ENCODE measurements at regions not wholly inside any gene's neighbourhood (a gene's known extent, or its start where the extent isn't known, plus 50 kb on each side); places are given as distances from the start of the nearest gene placed in this dataset.

DNA sequence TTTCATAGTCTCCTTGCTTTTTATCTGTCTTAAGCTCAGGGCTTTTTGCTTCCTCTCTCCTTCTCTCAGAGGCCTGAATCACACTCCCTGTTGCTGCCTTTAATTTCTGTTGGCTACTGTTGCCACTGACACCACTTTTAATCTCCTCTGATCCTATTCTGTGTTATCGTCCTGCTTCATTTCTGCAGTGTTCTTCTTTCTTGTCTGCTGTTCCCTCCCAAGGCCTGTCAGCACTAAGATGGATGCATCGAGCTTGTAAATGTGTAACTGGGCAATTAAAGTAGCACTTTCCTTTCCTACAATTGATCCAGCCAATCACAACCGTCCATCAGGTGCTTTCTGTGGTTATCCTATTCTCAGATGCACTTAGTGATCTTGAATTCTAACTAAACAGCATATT, 71.3 kb upstream of the VEPH1 start:
- DNase-seq: no peak

DNA sequence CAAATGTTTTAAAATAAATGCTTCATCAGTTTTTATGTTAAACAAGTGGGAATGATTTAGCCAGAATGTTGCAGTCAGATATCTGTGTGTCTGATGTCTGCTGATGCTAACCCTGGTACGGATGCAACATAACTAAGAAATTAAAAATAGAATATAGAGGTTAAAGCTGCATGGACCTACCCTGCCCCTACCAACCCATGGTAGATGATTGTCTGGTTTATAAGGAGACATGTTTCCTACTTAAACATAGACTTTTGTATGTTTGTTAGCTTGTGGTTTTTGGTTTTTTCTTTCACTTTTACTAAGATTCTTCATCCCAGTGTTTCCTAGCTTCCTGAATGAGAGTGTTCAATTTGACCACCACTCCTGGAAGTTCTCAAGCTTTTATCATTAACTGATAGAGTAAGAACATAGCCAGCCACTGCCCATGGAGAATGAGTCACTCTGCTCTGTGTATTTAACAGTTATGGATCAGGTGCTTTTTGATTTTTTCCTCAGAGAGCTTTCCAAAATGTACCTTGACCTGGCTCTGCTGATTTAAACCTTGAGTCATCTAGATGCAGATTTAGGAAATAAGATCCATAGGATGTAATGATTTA, 70.7 kb upstream of the VEPH1 start:
- DNase-seq: no peak

DNA sequence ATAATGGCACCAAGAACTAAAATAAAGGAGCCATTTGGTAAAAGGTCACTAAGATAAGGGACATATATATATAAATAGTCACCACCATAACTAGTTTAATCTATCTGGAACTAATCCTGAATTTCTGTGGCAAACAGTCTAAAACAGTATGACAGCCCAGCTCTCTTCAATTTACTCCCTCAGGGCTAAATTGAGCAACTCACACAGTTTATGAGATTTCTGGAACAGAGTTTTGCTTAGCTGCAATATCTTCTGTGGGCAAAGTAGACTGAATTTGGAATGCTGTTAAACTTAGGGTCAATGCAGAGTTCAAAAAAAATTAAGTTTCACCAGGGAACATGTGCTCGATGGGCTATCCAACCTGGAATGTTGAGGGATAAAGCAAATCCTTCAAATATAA, 70.1 kb upstream of the VEPH1 start:
- DNase-seq: no peak

DNA sequence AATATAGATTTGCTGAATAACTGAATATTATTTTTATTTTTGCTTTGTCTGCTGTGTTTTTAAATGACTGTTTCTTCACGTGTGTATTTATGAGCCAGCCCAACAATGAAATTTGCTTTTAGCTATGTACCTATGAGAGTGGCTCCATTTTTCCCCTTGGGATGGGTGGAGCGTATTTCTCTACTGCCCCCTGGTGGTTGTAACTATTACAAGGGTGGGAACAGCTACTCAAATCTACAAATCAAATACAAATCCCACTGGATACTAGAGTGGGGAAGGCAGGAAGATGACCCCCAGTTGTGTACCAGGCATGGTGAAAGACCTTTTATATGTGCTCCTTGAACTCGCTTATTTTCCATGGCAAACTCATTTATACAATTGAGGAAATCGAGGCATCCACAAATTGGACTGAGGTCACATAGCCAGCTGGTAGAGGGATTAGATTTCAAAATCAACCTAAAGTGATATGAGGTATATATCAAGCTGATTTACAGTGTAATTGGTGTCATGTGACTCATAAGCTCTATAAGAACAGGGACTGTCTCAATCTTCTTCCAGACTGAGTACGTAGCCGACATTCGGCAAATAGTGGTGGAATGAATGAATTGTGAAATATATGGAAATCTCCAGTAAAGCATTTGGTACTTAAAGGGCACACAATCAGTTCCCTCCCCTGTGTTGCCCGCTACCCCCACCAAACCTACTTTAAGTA, 69.5 kb upstream of the VEPH1 start:
- DNase-seq: peak; percentile 66 to 79 (median 74)

DNA sequence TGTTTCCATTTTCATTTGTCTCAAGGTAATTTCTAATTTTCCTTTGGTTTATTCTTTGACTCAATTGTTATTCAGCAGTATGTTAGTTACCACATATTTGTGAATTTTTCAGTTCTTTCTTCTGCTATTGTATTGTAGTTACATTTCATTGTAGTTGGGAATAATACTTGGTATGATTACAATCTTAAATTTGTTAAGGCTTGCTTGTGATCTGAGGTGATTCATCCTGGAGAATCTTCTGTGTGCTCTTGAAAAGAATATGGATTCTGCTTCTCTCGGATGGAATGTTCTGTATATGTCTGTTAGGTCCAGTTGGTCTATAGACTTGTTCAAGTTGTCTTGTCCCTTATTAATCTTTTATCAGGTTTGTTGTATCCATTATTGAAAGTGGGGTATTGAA, 63.4 kb upstream of the VEPH1 start:
- DNase-seq: no peak

DNA sequence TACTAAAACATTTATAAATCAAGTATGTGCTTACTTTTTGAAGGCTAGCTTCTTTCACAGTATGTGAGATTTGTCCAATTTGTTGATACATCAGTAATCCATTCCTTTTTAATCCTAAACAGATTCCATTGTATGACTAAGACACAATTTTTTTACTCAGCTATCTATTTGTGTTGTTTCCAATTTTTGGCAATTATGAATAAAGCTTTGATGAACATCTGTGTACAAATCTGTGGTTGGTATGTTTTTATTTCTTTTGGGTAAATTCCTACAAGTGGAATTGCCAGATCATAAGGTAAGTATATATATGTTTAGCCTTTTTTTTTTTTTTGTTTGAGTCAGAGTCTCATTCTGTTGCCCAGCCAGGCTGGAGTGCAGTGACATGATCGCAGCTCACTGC, 56.2 kb upstream of the VEPH1 start:
- no peak for DNase-seq
